K562 (cell line): ENCODE measurements at regions not wholly inside any gene's neighbourhood (a gene's known extent, or its start where the extent isn't known, plus 50 kb on each side); places are given as distances from the start of the nearest gene placed in this dataset.

ENCODE experiments used
- BCL6 ChIP-seq: fragments of 250-450 bp; sonication (Bioruptor Pico); IDR thresholded peaks from 2 replicates; pipeline ENCODE4 v1.4.0; 2020
- CHD1 ChIP-seq: fragments of 200-600 bp; sonication (generic); IDR thresholded peaks from one replicate; pipeline ENCODE4 v1.6.1; 2012; ENCODE audit warnings: mild to moderate bottlenecking, moderate library complexity, low read length, inconsistent platforms
- GATAD2B ChIP-seq: fragments of 450-650 bp; IDR thresholded peaks from 2 replicates; pipeline ENCODE4 v1.6.1; 2017; ENCODE audit warnings: mild to moderate bottlenecking, borderline replicate concordance
- HDAC1 ChIP-seq, 2 experiments: fragments of 450-650 bp; IDR thresholded peaks; 2 replicates each; pipeline ENCODE4 v1.6.1; 2016 to 2017; ENCODE audit warnings: inconsistent platforms in 1 of 2, mild to moderate bottlenecking in 1 of 2, moderate library complexity in 1 of 2
- NFXL1 ChIP-seq: fragments of 450-650 bp; formaldehyde crosslinking; IDR thresholded peaks from 2 replicates; pipeline ENCODE4 v1.4.0; 2021; ENCODE audit warnings: mild to moderate bottlenecking
- RAD21 ChIP-seq, 2 experiments: fragments of 250-450 bp in 1 of 2; fragments of 450-650 bp in 1 of 2; sonication (Bioruptor Pico) in 1 of 2; formaldehyde crosslinking in 1 of 2; IDR thresholded peaks in 1 of 2; conservative IDR thresholded peaks in 1 of 2; 2 replicates each; pipeline versions ENCODE4 v1.4.0 to v1.8.0; 2020 to 2022; ENCODE audit warnings: mild to moderate bottlenecking in 2 of 2, moderate library complexity in 1 of 2
- SRSF1 ChIP-seq: fragments of 200-400 bp; formaldehyde crosslinking; IDR thresholded peaks from 2 replicates; pipeline ENCODE4 v1.6.1; 2017; ENCODE audit warnings: mild to moderate bottlenecking, low read depth, low read length, moderate library complexity
- SRSF7 ChIP-seq: fragments of 200-400 bp; formaldehyde crosslinking; optimal IDR thresholded peaks from 2 replicates; pipeline ENCODE3; 2017; ENCODE audit warnings: mild to moderate bottlenecking, low read depth, low read length
- YBX1 ChIP-seq: fragments of 450-650 bp; IDR thresholded peaks from 2 replicates; pipeline ENCODE4 v1.7.1; 2016; ENCODE audit warnings: mild to moderate bottlenecking
- ZNF165 ChIP-seq: fragments of 250-450 bp; sonication (Bioruptor Pico); IDR thresholded peaks from 2 replicates; pipeline ENCODE4 v1.4.0; 2020; ENCODE audit warnings: borderline replicate concordance
- TF ChIP-seq, protein P1 (sequence below): fragments of 450-650 bp; IDR thresholded peaks from 2 replicates; pipeline ENCODE4 v1.6.1; 2018; ENCODE audit not compliant: partially characterized antibody
- TF ChIP-seq, protein P2 (sequence below), 2 experiments: fragments of 250-450 bp in 1 of 2; fragments of 450-650 bp in 1 of 2; sonication (Bioruptor Pico) in 1 of 2; IDR thresholded peaks; 2 replicates each; pipeline versions ENCODE4 v1.6.1 to v1.8.0; 2016 to 2021; ENCODE audit warnings: mild to moderate bottlenecking in 2 of 2, moderate library complexity in 2 of 2, missing compliant biosample characterization in 1 of 2, missing genetic modification characterization in 1 of 2
- TF ChIP-seq, protein P3 (sequence below): fragments of 250-450 bp; sonication (Bioruptor Pico); IDR thresholded peaks from 2 replicates; pipeline ENCODE4 v1.8.0; 2022; ENCODE audit warnings: inconsistent platforms
- TF ChIP-seq, protein P4 (sequence below): fragments of 150-350 bp; IDR thresholded peaks from 2 replicates; pipeline ENCODE4 v1.6.1; 2014; ENCODE audit warnings: low read depth, mild to moderate bottlenecking, low read length, borderline replicate concordance
- TF ChIP-seq, protein P5 (sequence below): fragments of 450-650 bp; IDR thresholded peaks from 2 replicates; pipeline ENCODE4 v1.6.1; 2017; ENCODE audit warnings: mild to moderate bottlenecking, moderate library complexity

DNA sequence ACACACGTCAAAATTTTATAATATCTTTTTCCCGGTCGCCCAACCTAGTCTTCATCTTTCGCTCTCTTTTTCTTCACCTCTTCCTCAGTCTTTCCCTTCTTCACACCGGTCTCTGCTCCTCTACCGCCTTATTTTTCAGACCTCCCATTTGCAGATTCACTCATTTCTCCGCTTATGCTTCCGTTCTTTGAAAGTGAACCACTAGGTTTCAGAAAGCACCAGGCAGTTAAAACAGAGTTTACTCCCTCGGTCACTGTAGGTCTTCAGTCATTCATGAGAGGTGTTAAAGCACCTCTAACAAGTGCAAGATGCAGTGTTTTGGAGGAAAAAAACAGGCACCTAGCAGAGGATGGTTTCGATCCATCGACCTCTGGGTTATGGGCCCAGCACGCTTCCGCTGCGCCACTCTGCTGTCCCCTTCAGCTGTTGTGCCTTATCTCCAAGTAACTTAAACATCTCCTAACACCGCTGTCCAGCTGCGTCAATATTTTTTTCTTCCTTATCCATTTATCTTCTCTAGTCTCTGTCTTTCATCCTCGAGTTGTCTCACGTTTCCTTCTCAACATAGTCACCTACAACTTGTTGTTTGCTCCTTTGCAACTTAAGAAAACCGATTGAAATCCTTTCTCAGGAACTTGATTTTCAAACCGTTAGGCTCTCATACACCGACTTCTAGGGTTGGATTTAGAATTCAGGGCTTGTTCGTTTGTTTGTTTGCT, 119.7 kb upstream of the ZNF184 start (continued):
- TF ChIP-seq, protein P1, sequence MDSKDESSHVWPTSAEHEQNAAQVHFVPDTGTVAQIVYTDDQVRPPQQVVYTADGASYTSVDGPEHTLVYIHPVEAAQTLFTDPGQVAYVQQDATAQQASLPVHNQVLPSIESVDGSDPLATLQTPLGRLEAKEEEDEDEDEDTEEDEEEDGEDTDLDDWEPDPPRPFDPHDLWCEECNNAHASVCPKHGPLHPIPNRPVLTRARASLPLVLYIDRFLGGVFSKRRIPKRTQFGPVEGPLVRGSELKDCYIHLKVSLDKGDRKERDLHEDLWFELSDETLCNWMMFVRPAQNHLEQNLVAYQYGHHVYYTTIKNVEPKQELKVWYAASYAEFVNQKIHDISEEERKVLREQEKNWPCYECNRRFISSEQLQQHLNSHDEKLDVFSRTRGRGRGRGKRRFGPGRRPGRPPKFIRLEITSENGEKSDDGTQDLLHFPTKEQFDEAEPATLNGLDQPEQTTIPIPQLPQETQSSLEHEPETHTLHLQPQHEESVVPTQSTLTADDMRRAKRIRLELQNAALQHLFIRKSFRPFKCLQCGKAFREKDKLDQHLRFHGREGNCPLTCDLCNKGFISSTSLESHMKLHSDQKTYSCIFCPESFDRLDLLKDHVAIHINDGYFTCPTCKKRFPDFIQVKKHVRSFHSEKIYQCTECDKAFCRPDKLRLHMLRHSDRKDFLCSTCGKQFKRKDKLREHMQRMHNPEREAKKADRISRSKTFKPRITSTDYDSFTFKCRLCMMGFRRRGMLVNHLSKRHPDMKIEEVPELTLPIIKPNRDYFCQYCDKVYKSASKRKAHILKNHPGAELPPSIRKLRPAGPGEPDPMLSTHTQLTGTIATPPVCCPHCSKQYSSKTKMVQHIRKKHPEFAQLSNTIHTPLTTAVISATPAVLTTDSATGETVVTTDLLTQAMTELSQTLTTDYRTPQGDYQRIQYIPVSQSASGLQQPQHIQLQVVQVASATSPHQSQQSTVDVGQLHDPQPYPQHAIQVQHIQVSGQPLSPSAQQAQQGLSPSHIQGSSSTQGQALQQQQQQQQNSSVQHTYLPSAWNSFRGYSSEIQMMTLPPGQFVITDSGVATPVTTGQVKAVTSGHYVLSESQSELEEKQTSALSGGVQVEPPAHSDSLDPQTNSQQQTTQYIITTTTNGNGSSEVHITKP: peak; percentile 26
- TF ChIP-seq ZNF165 (no peak), YBX1 (no peak), RAD21 (CRISPR knock-in tag; conservative IDR thresholded peaks at IDR 0.05 in 1 of 2, IDR thresholded peaks at IDR 0.05 in 1 of 2) (peak; percentile 33 to 47; a peak in 3 of 4 replicates), NFXL1 (CRISPR knock-in tag) (no peak), SRSF7 (no peak), BCL6 (CRISPR knock-in tag) (no peak), GATAD2B (peak; percentile 83; the same call in 1 of the 2 replicates), HDAC1 (IDR thresholded peaks at IDR 0.05) (peak; percentile 82 to 96), CHD1 (peak; percentile 50), SRSF1 (no peak)
- TF ChIP-seq, protein P2, sequence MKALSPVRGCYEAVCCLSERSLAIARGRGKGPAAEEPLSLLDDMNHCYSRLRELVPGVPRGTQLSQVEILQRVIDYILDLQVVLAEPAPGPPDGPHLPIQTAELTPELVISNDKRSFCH (CRISPR knock-in tag; IDR thresholded peaks at IDR 0.05): no peak
- TF ChIP-seq, protein P2 (tag; IDR thresholded peaks at IDR 0.05): 0 out of 2 replicates have a peak, but pooled peaks have one; percentile 76
- TF ChIP-seq, protein P3, sequence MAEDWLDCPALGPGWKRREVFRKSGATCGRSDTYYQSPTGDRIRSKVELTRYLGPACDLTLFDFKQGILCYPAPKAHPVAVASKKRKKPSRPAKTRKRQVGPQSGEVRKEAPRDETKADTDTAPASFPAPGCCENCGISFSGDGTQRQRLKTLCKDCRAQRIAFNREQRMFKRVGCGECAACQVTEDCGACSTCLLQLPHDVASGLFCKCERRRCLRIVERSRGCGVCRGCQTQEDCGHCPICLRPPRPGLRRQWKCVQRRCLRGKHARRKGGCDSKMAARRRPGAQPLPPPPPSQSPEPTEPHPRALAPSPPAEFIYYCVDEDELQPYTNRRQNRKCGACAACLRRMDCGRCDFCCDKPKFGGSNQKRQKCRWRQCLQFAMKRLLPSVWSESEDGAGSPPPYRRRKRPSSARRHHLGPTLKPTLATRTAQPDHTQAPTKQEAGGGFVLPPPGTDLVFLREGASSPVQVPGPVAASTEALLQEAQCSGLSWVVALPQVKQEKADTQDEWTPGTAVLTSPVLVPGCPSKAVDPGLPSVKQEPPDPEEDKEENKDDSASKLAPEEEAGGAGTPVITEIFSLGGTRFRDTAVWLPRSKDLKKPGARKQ: no peak
- TF ChIP-seq, protein P4, sequence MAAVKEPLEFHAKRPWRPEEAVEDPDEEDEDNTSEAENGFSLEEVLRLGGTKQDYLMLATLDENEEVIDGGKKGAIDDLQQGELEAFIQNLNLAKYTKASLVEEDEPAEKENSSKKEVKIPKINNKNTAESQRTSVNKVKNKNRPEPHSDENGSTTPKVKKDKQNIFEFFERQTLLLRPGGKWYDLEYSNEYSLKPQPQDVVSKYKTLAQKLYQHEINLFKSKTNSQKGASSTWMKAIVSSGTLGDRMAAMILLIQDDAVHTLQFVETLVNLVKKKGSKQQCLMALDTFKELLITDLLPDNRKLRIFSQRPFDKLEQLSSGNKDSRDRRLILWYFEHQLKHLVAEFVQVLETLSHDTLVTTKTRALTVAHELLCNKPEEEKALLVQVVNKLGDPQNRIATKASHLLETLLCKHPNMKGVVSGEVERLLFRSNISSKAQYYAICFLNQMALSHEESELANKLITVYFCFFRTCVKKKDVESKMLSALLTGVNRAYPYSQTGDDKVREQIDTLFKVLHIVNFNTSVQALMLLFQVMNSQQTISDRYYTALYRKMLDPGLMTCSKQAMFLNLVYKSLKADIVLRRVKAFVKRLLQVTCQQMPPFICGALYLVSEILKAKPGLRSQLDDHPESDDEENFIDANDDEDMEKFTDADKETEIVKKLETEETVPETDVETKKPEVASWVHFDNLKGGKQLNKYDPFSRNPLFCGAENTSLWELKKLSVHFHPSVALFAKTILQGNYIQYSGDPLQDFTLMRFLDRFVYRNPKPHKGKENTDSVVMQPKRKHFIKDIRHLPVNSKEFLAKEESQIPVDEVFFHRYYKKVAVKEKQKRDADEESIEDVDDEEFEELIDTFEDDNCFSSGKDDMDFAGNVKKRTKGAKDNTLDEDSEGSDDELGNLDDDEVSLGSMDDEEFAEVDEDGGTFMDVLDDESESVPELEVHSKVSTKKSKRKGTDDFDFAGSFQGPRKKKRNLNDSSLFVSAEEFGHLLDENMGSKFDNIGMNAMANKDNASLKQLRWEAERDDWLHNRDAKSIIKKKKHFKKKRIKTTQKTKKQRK: no peak
- TF ChIP-seq, protein P5, sequence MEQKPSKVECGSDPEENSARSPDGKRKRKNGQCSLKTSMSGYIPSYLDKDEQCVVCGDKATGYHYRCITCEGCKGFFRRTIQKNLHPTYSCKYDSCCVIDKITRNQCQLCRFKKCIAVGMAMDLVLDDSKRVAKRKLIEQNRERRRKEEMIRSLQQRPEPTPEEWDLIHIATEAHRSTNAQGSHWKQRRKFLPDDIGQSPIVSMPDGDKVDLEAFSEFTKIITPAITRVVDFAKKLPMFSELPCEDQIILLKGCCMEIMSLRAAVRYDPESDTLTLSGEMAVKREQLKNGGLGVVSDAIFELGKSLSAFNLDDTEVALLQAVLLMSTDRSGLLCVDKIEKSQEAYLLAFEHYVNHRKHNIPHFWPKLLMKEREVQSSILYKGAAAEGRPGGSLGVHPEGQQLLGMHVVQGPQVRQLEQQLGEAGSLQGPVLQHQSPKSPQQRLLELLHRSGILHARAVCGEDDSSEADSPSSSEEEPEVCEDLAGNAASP: no peak
